HepG2 (cell line): ENCODE measurements at regions not wholly inside any gene's neighbourhood (a gene's known extent, or its start where the extent isn't known, plus 50 kb on each side); places are given as distances from the start of the nearest gene placed in this dataset.

Experiments used
- ATAC-seq: fragments of 200-7000 bp; cut with Tn5 transposase; 3 replicates; pipeline ENCODE4 v1.9.1; 2020; ENCODE audit warnings: mild to moderate bottlenecking, moderate library complexity
- BruUV-seq: library from RNA; stranded (reverse); fragments of 400-500 nt; replicated peaks from 2 replicates; lab custom pipeline; 2021; lab: Mats Ljungman, UMichigan
- CTCF ChIA-PET: fragments of 300-600 bp; formaldehyde crosslinking; extraction: SDS; loops from one replicate; lab custom pipeline; 2021; ENCODE audit warnings: low total read pairs, inconsistent platforms, low intra/inter-chr PET ratio; lab: Yijun Ruan, JAX
- POLR2A ChIA-PET: fragments of 350-600 bp; sonication (Branson Sonifier 250); formaldehyde crosslinking; loops from one replicate; lab custom pipeline; 2020; ENCODE audit warnings: antibody characterized with exemption, inconsistent platforms; lab: Yijun Ruan, JAX
- DNase-seq: peaks from one replicate; pipeline ENCODE4 v3.0.0-alpha.2; 2015; ENCODE audit warnings: low spot score
- FAIRE-seq: peaks from 3 replicates; lab custom pipeline; 2011; peaks lifted over from hg19 to GRCh38; lab: Jason Lieb, UNC
- H2AFZ ChIP-seq: one replicate; pipeline ENCODE4 v1.6.1; 2011; ENCODE audit warnings: low read length, inconsistent platforms
- H3K27ac ChIP-seq: fragments of 300-600 bp; 3 replicates; pipeline ENCODE4 v1.8.0; 2011; ENCODE audit warnings: mixed run types, mild to moderate bottlenecking, mixed read lengths, low read length, inconsistent platforms; ENCODE audit not compliant: insufficient read depth; ENCODE audit errors: extremely low read length
- H3K27me3 ChIP-seq, 2 experiments: fragments of 200-600 bp in 1 of 2; 2 replicates in 1 of 2; 3 replicates in 1 of 2; pipeline versions ENCODE4 v1.6.0 to v1.8.0; 2011; ENCODE audit warnings: low read length in 2 of 2, mild to moderate bottlenecking in 2 of 2, moderate library complexity in 2 of 2, inconsistent platforms in 1 of 2; ENCODE audit not compliant: insufficient read depth in 2 of 2, control insufficient read depth in 1 of 2
- H3K36me3 ChIP-seq, 2 experiments: fragments of 200-600 bp in 1 of 2; replicated peaks in 1 of 2; 2 replicates in 1 of 2; 3 replicates in 1 of 2; pipeline versions ENCODE4 v1.5.1 to v1.8.0; 2011; ENCODE audit warnings: low read length in 2 of 2, inconsistent platforms in 1 of 2; ENCODE audit not compliant: insufficient read depth in 2 of 2, control insufficient read depth in 1 of 2
- H3K4me1 ChIP-seq: 2 replicates; pipeline ENCODE4 v1.5.1; 2012; ENCODE audit warnings: low read length, inconsistent platforms; ENCODE audit not compliant: insufficient read depth
- H3K4me2 ChIP-seq: 2 replicates; pipeline ENCODE4 v1.6.0; 2011; ENCODE audit warnings: low read depth, low read length, inconsistent platforms
- H3K4me3 ChIP-seq, 3 experiments: fragments of 200-600 bp in 1 of 3; sonication (generic), shearing (Covaris generic) in 1 of 3; replicated peaks in 1 of 3; 2 replicates each; pipeline ENCODE4 v1.5.1; 2011 to 2016; ENCODE audit warnings: low read length in 3 of 3, inconsistent platforms in 2 of 3, low read depth in 2 of 3, mild to moderate bottlenecking in 2 of 3, control low read depth in 1 of 3, mixed read lengths in 1 of 3; ENCODE audit not compliant: insufficient read depth in 1 of 3
- H3K79me2 ChIP-seq: one replicate; pipeline ENCODE4 v1.6.1; 2011; ENCODE audit warnings: low read length, inconsistent platforms; ENCODE audit not compliant: insufficient read depth
- H3K9ac ChIP-seq: 2 replicates; pipeline ENCODE4 v1.6.0; 2011; ENCODE audit warnings: mild to moderate bottlenecking, low read depth, low read length, inconsistent platforms; ENCODE audit not compliant: insufficient read depth
- H3K9me3 ChIP-seq: 2 replicates; pipeline ENCODE4 v1.5.1; 2012; ENCODE audit warnings: mild to moderate bottlenecking, low read length
- H4K20me1 ChIP-seq: 2 replicates; pipeline ENCODE4 v1.6.0; 2011; ENCODE audit warnings: inconsistent platforms, mild to moderate bottlenecking, low read length, moderate library complexity; ENCODE audit not compliant: insufficient read depth
- CREB1 ChIP-seq, 2 experiments: fragments of 450-650 bp in 1 of 2; IDR thresholded peaks; 2 replicates each; pipeline ENCODE4 v1.6.1; 2016 to 2017; ENCODE audit warnings: control low read depth in 1 of 2, mild to moderate bottlenecking in 1 of 2, missing compliant biosample characterization in 1 of 2, missing genetic modification characterization in 1 of 2
- HBP1 ChIP-seq: IDR thresholded peaks from 2 replicates; pipeline ENCODE4 v1.6.1; 2016; ENCODE audit warnings: low read depth, control low read depth
- LCORL ChIP-seq, 2 experiments: fragments of 450-650 bp in 1 of 2; sonication (generic) in 1 of 2; formaldehyde crosslinking in 1 of 2; IDR thresholded peaks; 2 replicates each; pipeline versions ENCODE4 v1.5.0 to v1.6.1; 2017 to 2020; ENCODE audit warnings: antibody characterized with exemption in 1 of 2, missing genetic modification reagents in 1 of 2
- MAFF ChIP-seq: IDR thresholded peaks from 2 replicates; pipeline ENCODE4 v1.6.1; 2011; ENCODE audit warnings: low read depth, low read length, improper control_type of control experiment
- MAFK ChIP-seq, 2 experiments: IDR thresholded peaks in 1 of 2; conservative IDR thresholded peaks in 1 of 2; 2 replicates each; pipeline ENCODE4 v1.6.1; 2011; ENCODE audit warnings: improper control_type of control experiment in 2 of 2, low read length in 2 of 2
- MEIS2 ChIP-seq: sonication (generic); formaldehyde crosslinking; IDR thresholded peaks from 2 replicates; pipeline ENCODE4 v1.9.0; 2021; ENCODE audit warnings: mild to moderate bottlenecking, missing genetic modification reagents
- NBN ChIP-seq: fragments of 450-650 bp; conservative IDR thresholded peaks from 2 replicates; pipeline ENCODE4 v1.6.1; 2017
- NPAS2 ChIP-seq: sonication (generic); formaldehyde crosslinking; IDR thresholded peaks from 2 replicates; pipeline ENCODE4 v1.8.0; 2022; ENCODE audit warnings: mild to moderate bottlenecking, missing genetic modification reagents, borderline replicate concordance
- ONECUT2 ChIP-seq: sonication (generic); formaldehyde crosslinking; IDR thresholded peaks from 2 replicates; pipeline ENCODE4 v1.4.0; 2020; ENCODE audit warnings: missing genetic modification reagents
- POGZ ChIP-seq: sonication (generic); formaldehyde crosslinking; IDR thresholded peaks from 2 replicates; pipeline ENCODE4 v1.4.0; 2020; ENCODE audit warnings: mild to moderate bottlenecking, missing genetic modification reagents
- TFAP4 ChIP-seq: sonication (generic); IDR thresholded peaks from 2 replicates; pipeline ENCODE4 v1.6.1; 2016; ENCODE audit warnings: low read depth, borderline replicate concordance
- ZMYM4 ChIP-seq: sonication (generic); formaldehyde crosslinking; IDR thresholded peaks from 2 replicates; pipeline ENCODE4 v1.8.1; 2023; ENCODE audit warnings: mild to moderate bottlenecking, missing genetic modification reagents
- ZNF629 ChIP-seq: sonication (generic); formaldehyde crosslinking; conservative IDR thresholded peaks from 2 replicates; pipeline ENCODE4 v1.5.0; 2020; ENCODE audit warnings: missing genetic modification reagents
- ZNF781 ChIP-seq: sonication (generic); formaldehyde crosslinking; IDR thresholded peaks from 2 replicates; pipeline ENCODE4 v1.5.1; 2020; ENCODE audit warnings: borderline replicate concordance, mild to moderate bottlenecking, missing genetic modification reagents; ENCODE audit errors: not compliant biosample characterization
- ZNF841 ChIP-seq: sonication (generic); formaldehyde crosslinking; IDR thresholded peaks from 2 replicates; pipeline ENCODE4 v1.8.1; 2023; ENCODE audit warnings: missing genetic modification reagents, borderline replicate concordance
- WGBS: methylation state at CpG from one replicate; pipeline ENCODE4 v1.1.6; 2017; ENCODE audit warnings: low lambda C conversion rate; 5-methylcytosine and 5-hydroxymethylcytosine counted together
- in situ Hi-C: cut with HindIII; loops from 2 replicates; pipeline ENCODE4 v1.10.0; 2017; ENCODE audit warnings: low pct_unique_long_range_greater_than_20kb; ENCODE audit not compliant: extremely low pct_ligation_motif_present
- intact Hi-C: fragments of 100-400 bp; cut with micrococcal nuclease; formaldehyde crosslinking; loops from one replicate; pipeline ENCODE4 v1.10.0; 2022; ENCODE audit not compliant: unreplicated experiment

GRCh38 chr4:170671171-170671570 lies 581.4 kb upstream of the AADAT start:
- no peak overlapping the region for H3K4me3 ChIP-seq
- H4K20me1 ChIP-seq = no peaks in the 10 kb centered on the region
- no peak overlapping the region for H3K9ac ChIP-seq
- no peaks in the 10 kb centered on the region for H3K9me3 ChIP-seq
- TF ChIP-seq ZNF841 = no peak
- no peak for TF ChIP-seq ONECUT2
- TF ChIP-seq NBN = no peak
- TF ChIP-seq ZMYM4 (CRISPR knock-in tag) = no peak
- no peak overlapping the region for H3K4me2 ChIP-seq
- no peaks in the 10 kb centered on the region for H3K27me3 ChIP-seq
- FAIRE-seq (no peak), DNase-seq (no peak), ATAC-seq (no peak)
- BruUV-seq = no TSS peak
- no peaks in the 10 kb centered on the region for H3K4me1 ChIP-seq
- no peak overlapping the region for H3K27ac ChIP-seq
- intact Hi-C loops = no loop called here
- no peaks in the 10 kb centered on the region for H3K36me3 ChIP-seq
- 0% methylated on average over 1 of the region's 1 CpG for WGBS
- in situ Hi-C loops = no loop called here
- H3K79me2 ChIP-seq = no peaks in the 10 kb centered on the region
- no peak overlapping the region for H2AFZ ChIP-seq
- ChIA-PET POLR2A (no interaction called here), CTCF (no interaction called here)

DNA sequence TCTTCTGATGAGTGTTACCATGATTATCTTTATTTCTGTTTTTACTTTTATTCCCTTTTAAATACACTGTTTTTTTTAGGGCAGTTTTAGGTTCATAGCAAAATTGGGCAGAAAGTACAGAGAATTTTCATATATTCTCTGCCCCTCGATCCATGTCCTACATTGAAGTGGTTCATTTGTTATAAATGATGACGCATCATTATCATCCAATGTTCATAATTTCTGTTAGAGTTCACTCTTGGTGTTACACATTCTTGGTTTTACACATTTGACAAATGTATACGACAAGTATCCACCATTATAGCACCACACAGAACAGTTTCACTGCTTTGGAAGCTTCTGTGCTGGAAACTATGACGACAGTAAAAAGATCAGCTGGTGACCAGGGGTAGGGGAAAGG lies 578.1 kb upstream of the AADAT start:
- no peak for ATAC-seq

More for the DNA sequence above, 578.1 kb upstream of the AADAT start:
- ChIA-PET CTCF (no interaction called here), POLR2A (no interaction called here)
- intact Hi-C loops (no loop called here), in situ Hi-C loops (no loop called here)
- Histone ChIP-seq H3K9ac (no peak overlapping the region), H3K4me1 (no peaks in the 10 kb centered on the region), H3K79me2 (no peaks in the 10 kb centered on the region), H3K27ac (no peak overlapping the region), H2AFZ (no peak overlapping the region), H3K36me3 (no peaks in the 10 kb centered on the region), H3K27me3 (no peaks in the 10 kb centered on the region; a peak in 1 of 5 replicates), H3K9me3 (no peaks in the 10 kb centered on the region), H4K20me1 (no peaks in the 10 kb centered on the region), H3K4me2 (no peak overlapping the region), H3K4me3 (no peak overlapping the region)
- BruUV-seq = no TSS peak
- FAIRE-seq (no peak), DNase-seq (no peak)
- 0% methylated on average over 4 of the region's 4 CpGs for WGBS
- TF ChIP-seq MAFF (peak; percentile 60), LCORL (IDR thresholded peaks at IDR 0.05) (no peak), LCORL (CRISPR knock-in tag; IDR thresholded peaks at IDR 0.05) (no peak), POGZ (no peak), ZNF629 (no peak), MAFK (conservative IDR thresholded peaks at IDR 0.05 in 1 of 2, IDR thresholded peaks at IDR 0.05 in 1 of 2; ENCODE audit: low read length in 2 of 2) (peak; percentile 67 to 68), MEIS2 (no peak), HBP1 (CRISPR knock-in tag) (no peak), ZNF781 (no peak), CREB1 (IDR thresholded peaks at IDR 0.05) (peak; percentile 33; the same call in 1 of the 2 replicates), CREB1 (CRISPR knock-in tag; IDR thresholded peaks at IDR 0.05) (no peak), NPAS2 (CRISPR knock-in tag) (no peak), TFAP4 (no peak)
